GM10266 (cell line): ENCODE measurements at regions not wholly inside any gene's neighbourhood (a gene's known extent, or its start where the extent isn't known, plus 50 kb on each side); places are given as distances from the start of the nearest gene placed in this dataset.

Experiments
- DNase-seq: peaks from one replicate; pipeline ENCODE4 v3.0.0; 2012; ENCODE audit errors: extremely low spot score
- CTCF ChIP-seq: IDR thresholded peaks from 2 replicates; pipeline ENCODE4 v1.5.1; 2012; ENCODE audit warnings: mild to moderate bottlenecking, low read depth; ENCODE audit not compliant: control insufficient read depth, insufficient read depth; ENCODE audit errors: missing control alignments

GRCh38 chr5:74118071-74118470 lies 492.1 kb downstream of the ARHGEF28 start:
- TF ChIP-seq CTCF: no peak
- DNase-seq: no peak

- TF ChIP-seq CTCF: no peak
- DNase-seq: no peak
Measured at GRCh38 chr5:74116984-74117383, 491.0 kb downstream of the ARHGEF28 start.

GRCh38 chr5:74116266-74116665 lies 490.3 kb downstream of the ARHGEF28 start:
- TF ChIP-seq CTCF: no peak
- DNase-seq: no peak

- no peak for DNase-seq
- no peak for TF ChIP-seq CTCF
Measured at GRCh38 chr5:74113927-74114326, 487.9 kb downstream of the ARHGEF28 start.

GRCh38 chr5:74113196-74113540 lies 487.2 kb downstream of the ARHGEF28 start:
- no peak for DNase-seq
- TF ChIP-seq CTCF: no peak

GRCh38 chr5:74112372-74113195 lies 486.6 kb downstream of the ARHGEF28 start:
- TF ChIP-seq CTCF: no peak

GRCh38 chr5:74111764-74112163 lies 485.8 kb downstream of the ARHGEF28 start:
- DNase-seq: no peak
- TF ChIP-seq CTCF: no peak

More at GRCh38 chr5:74112372-74113195, 486.6 kb downstream of the ARHGEF28 start:
- DNase-seq: no peak
